ENCODE measurements at regions not wholly inside any gene's neighbourhood (a gene's known extent, or its start where the extent isn't known, plus 50 kb on each side); places are given as distances from the start of the nearest gene placed in this dataset.
"Not testable (repeated sequence)": the region's sequence is repeated elsewhere in the genome, so short reads cannot be mapped to it uniquely, and the experiment has no call there.

- Histone ChIP-seq H3K27ac (ENCODE audit: low read length) (no peak overlapping the region), H3K9me3 (ENCODE audit: control insufficient read depth, insufficient read depth, low read length) (no peaks in the 10 kb centered on the region), H3K36me3 (ENCODE audit: control insufficient read depth, insufficient read depth, low read length) (no peaks in the 10 kb centered on the region), H3K4me1 (ENCODE audit: control insufficient read depth, insufficient read depth, low read length) (no peaks in the 10 kb centered on the region), H3K27me3 (ENCODE audit: control insufficient read depth, insufficient read depth, low read length) (no peaks in the 10 kb centered on the region), H3K4me3 (ENCODE audit: low read length) (no peak overlapping the region)
- no peak for DNase-seq (ENCODE audit: low read depth, low spot score)
- WGBS (ENCODE audit: insufficient coverage, insufficient read length), result no CpG with 5 or more reads among the region's 1 CpG
These were observed 142.8 kb upstream of the CALCR start for GRCh38 chr7:93717217-93717900.

GRCh38 chr7:93715234-93715633, 140.7 kb upstream of the CALCR start:
- Histone ChIP-seq H3K4me1 (ENCODE audit: control insufficient read depth, insufficient read depth, low read length) (no peaks in the 10 kb centered on the region), H3K27ac (ENCODE audit: low read length) (no peak overlapping the region), H3K4me3 (ENCODE audit: low read length) (no peak overlapping the region), H3K9me3 (ENCODE audit: control insufficient read depth, insufficient read depth, low read length) (no peaks in the 10 kb centered on the region), H3K36me3 (ENCODE audit: control insufficient read depth, insufficient read depth, low read length) (no peaks in the 10 kb centered on the region), H3K27me3 (ENCODE audit: control insufficient read depth, insufficient read depth, low read length) (no peaks in the 10 kb centered on the region)
- peak; percentile 29 for DNase-seq (ENCODE audit: low read depth, low spot score)
- no CpG with 5 or more reads among the region's 6 CpGs for WGBS (ENCODE audit: insufficient coverage, insufficient read length)

GRCh38 chr7:93711926-93712325, 137.4 kb upstream of the CALCR start:
- WGBS (ENCODE audit: insufficient coverage, insufficient read length), result no CpG with 5 or more reads among the region's 5 CpGs
- no peak overlapping the region for H3K4me3 ChIP-seq (ENCODE audit: low read length)
- H3K4me1 ChIP-seq (ENCODE audit: control insufficient read depth, insufficient read depth, low read length), result no peaks in the 10 kb centered on the region
- H3K36me3 ChIP-seq (ENCODE audit: control insufficient read depth, insufficient read depth, low read length), result no peaks in the 10 kb centered on the region
- H3K27ac ChIP-seq (ENCODE audit: low read length), result no peak overlapping the region
- no peaks in the 10 kb centered on the region for H3K27me3 ChIP-seq (ENCODE audit: control insufficient read depth, insufficient read depth, low read length)
- H3K9me3 ChIP-seq (ENCODE audit: control insufficient read depth, insufficient read depth, low read length), result no peaks in the 10 kb centered on the region
- no peak for DNase-seq (ENCODE audit: low read depth, low spot score)

GRCh38 chr7:93708255-93708654, 133.7 kb upstream of the CALCR start:
- not testable (repeated sequence) for H3K27me3 ChIP-seq (ENCODE audit: control insufficient read depth, insufficient read depth, low read length); H3K4me3 ChIP-seq (ENCODE audit: low read length); H3K9me3 ChIP-seq (ENCODE audit: control insufficient read depth, insufficient read depth, low read length); H3K4me1 ChIP-seq (ENCODE audit: control insufficient read depth, insufficient read depth, low read length); H3K36me3 ChIP-seq (ENCODE audit: control insufficient read depth, insufficient read depth, low read length); DNase-seq (ENCODE audit: low read depth, low spot score); H3K27ac ChIP-seq (ENCODE audit: low read length)
- no CpG with 5 or more reads among the region's 5 CpGs for WGBS (ENCODE audit: insufficient coverage, insufficient read length)

- no peak for DNase-seq (ENCODE audit: low read depth, low spot score)
- H3K27ac ChIP-seq (ENCODE audit: low read length), result no peak overlapping the region
- no peaks in the 10 kb centered on the region for H3K27me3 ChIP-seq (ENCODE audit: control insufficient read depth, insufficient read depth, low read length)
- no peak overlapping the region for H3K4me3 ChIP-seq (ENCODE audit: low read length)
- H3K36me3 ChIP-seq (ENCODE audit: control insufficient read depth, insufficient read depth, low read length), result no peaks in the 10 kb centered on the region
- H3K4me1 ChIP-seq (ENCODE audit: control insufficient read depth, insufficient read depth, low read length), result no peaks in the 10 kb centered on the region
- H3K9me3 ChIP-seq (ENCODE audit: control insufficient read depth, insufficient read depth, low read length), result no peaks in the 10 kb centered on the region
These were observed 132.7 kb upstream of the CALCR start for GRCh38 chr7:93707249-93707648.

- not testable (repeated sequence) for H3K27me3 ChIP-seq (ENCODE audit: control insufficient read depth, insufficient read depth, low read length); H3K27ac ChIP-seq (ENCODE audit: low read length); H3K9me3 ChIP-seq (ENCODE audit: control insufficient read depth, insufficient read depth, low read length); H3K36me3 ChIP-seq (ENCODE audit: control insufficient read depth, insufficient read depth, low read length); H3K4me1 ChIP-seq (ENCODE audit: control insufficient read depth, insufficient read depth, low read length); H3K4me3 ChIP-seq (ENCODE audit: low read length); DNase-seq (ENCODE audit: low read depth, low spot score)
- no CpG with 5 or more reads among the region's 4 CpGs for WGBS (ENCODE audit: insufficient coverage, insufficient read length)
These were observed 131.6 kb upstream of the CALCR start for GRCh38 chr7:93706162-93706561.

- no peaks in the 10 kb centered on the region for H3K9me3 ChIP-seq (ENCODE audit: control insufficient read depth, insufficient read depth, low read length)
- DNase-seq (ENCODE audit: low read depth, low spot score), result no peak
- no peaks in the 10 kb centered on the region for H3K4me1 ChIP-seq (ENCODE audit: control insufficient read depth, insufficient read depth, low read length)
- H3K27ac ChIP-seq (ENCODE audit: low read length), result no peak overlapping the region
- no peaks in the 10 kb centered on the region for H3K36me3 ChIP-seq (ENCODE audit: control insufficient read depth, insufficient read depth, low read length)
- H3K4me3 ChIP-seq (ENCODE audit: low read length), result no peak overlapping the region
- H3K27me3 ChIP-seq (ENCODE audit: control insufficient read depth, insufficient read depth, low read length), result no peaks in the 10 kb centered on the region
These were observed 129.7 kb upstream of the CALCR start for GRCh38 chr7:93704217-93704616.

- Histone ChIP-seq H3K4me1 (ENCODE audit: control insufficient read depth, insufficient read depth, low read length) (no peaks in the 10 kb centered on the region), H3K27ac (ENCODE audit: low read length) (no peak overlapping the region), H3K9me3 (ENCODE audit: control insufficient read depth, insufficient read depth, low read length) (no peaks in the 10 kb centered on the region), H3K4me3 (ENCODE audit: low read length) (no peak overlapping the region), H3K27me3 (ENCODE audit: control insufficient read depth, insufficient read depth, low read length) (no peaks in the 10 kb centered on the region), H3K36me3 (ENCODE audit: control insufficient read depth, insufficient read depth, low read length) (no peaks in the 10 kb centered on the region)
- no CpG with 5 or more reads among the region's 1 CpG for WGBS (ENCODE audit: insufficient coverage, insufficient read length)
- no peak for DNase-seq (ENCODE audit: low read depth, low spot score)
These were observed 123.4 kb upstream of the CALCR start for GRCh38 chr7:93697901-93698300.

GRCh38 chr7:93693796-93694195, 119.3 kb upstream of the CALCR start:
- H3K4me3 ChIP-seq (ENCODE audit: low read length), result no peak overlapping the region
- no peaks in the 10 kb centered on the region for H3K9me3 ChIP-seq (ENCODE audit: control insufficient read depth, insufficient read depth, low read length)
- H3K27me3 ChIP-seq (ENCODE audit: control insufficient read depth, insufficient read depth, low read length), result no peaks in the 10 kb centered on the region
- no peaks in the 10 kb centered on the region for H3K4me1 ChIP-seq (ENCODE audit: control insufficient read depth, insufficient read depth, low read length)
- no peak for DNase-seq (ENCODE audit: low read depth, low spot score)
- H3K27ac ChIP-seq (ENCODE audit: low read length), result no peak overlapping the region
- H3K36me3 ChIP-seq (ENCODE audit: control insufficient read depth, insufficient read depth, low read length), result no peaks in the 10 kb centered on the region
- WGBS (ENCODE audit: insufficient coverage, insufficient read length), result no CpG with 5 or more reads among the region's 6 CpGs

GRCh38 chr7:93690021-93690420, 115.5 kb upstream of the CALCR start:
- no CpG with 5 or more reads among the region's 2 CpGs for WGBS (ENCODE audit: insufficient coverage, insufficient read length)
- no peaks in the 10 kb centered on the region for H3K4me1 ChIP-seq (ENCODE audit: control insufficient read depth, insufficient read depth, low read length)
- no peak overlapping the region for H3K27ac ChIP-seq (ENCODE audit: low read length)
- no peak for DNase-seq (ENCODE audit: low read depth, low spot score)
- H3K36me3 ChIP-seq (ENCODE audit: control insufficient read depth, insufficient read depth, low read length), result no peaks in the 10 kb centered on the region
- H3K9me3 ChIP-seq (ENCODE audit: control insufficient read depth, insufficient read depth, low read length), result no peaks in the 10 kb centered on the region
- no peaks in the 10 kb centered on the region for H3K27me3 ChIP-seq (ENCODE audit: control insufficient read depth, insufficient read depth, low read length)
- H3K4me3 ChIP-seq (ENCODE audit: low read length), result no peak overlapping the region

- DNase-seq (ENCODE audit: low read depth, low spot score), result no peak
- no peaks in the 10 kb centered on the region for H3K27me3 ChIP-seq (ENCODE audit: control insufficient read depth, insufficient read depth, low read length)
- H3K4me1 ChIP-seq (ENCODE audit: control insufficient read depth, insufficient read depth, low read length), result no peaks in the 10 kb centered on the region
- H3K9me3 ChIP-seq (ENCODE audit: control insufficient read depth, insufficient read depth, low read length), result no peaks in the 10 kb centered on the region
- H3K36me3 ChIP-seq (ENCODE audit: control insufficient read depth, insufficient read depth, low read length), result no peaks in the 10 kb centered on the region
- no peak overlapping the region for H3K27ac ChIP-seq (ENCODE audit: low read length)
- no peak overlapping the region for H3K4me3 ChIP-seq (ENCODE audit: low read length)
These were observed 103.7 kb upstream of the CALCR start for GRCh38 chr7:93678185-93678584.

Data from iPS DF 6.9 (cell line).